Activated CD4-positive, alpha-beta T cell treated with anti-CD3 and anti-CD28 coated beads, Interleukin-2, Interleukin-4, amounts not matched to agents 100 ng/mL and 50 ng/mL, durations not matched to agents 16 hours and 8 hours (primary cell): ENCODE measurements at regions not wholly inside any gene's neighbourhood (a gene's known extent, or its start where the extent isn't known, plus 50 kb on each side); places are given as distances from the start of the nearest gene placed in this dataset.

Experiments used
- DNase-seq: peaks from one replicate; pipeline ENCODE4 v3.0.0-alpha.2; 2020; ENCODE audit warnings: low spot score

GRCh38 chr22:47474464-47474863 lies 712.0 kb downstream of the TBC1D22A start:
- no peak for DNase-seq

DNA sequence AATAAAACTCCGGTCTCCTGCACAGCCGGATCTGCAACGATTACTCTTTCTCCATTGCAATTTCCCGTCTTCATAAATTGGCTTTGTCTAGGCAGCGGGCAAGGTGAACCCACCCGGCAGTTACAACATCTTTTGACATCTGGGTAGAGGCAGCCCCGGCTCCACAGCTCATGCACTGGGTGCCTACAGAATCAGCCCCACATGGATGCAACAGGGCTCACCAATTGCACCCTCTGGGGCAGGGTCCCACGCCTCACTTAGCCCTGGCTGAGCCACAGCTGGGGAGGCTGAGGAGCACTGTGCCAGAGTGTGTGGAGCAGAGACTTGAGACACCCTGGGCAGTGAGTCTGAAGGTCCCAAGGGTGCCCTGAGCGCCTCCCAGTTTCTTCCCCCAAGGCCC lies 710.2 kb downstream of the TBC1D22A start:
- no peak for DNase-seq

- DNase-seq, result no peak
These were observed 709.0 kb downstream of the TBC1D22A start for GRCh38 chr22:47471406-47471805.

GRCh38 chr22:47465809-47466208 lies 703.4 kb downstream of the TBC1D22A start:
- DNase-seq, result no peak

- no peak for DNase-seq
These were observed 702.8 kb downstream of the TBC1D22A start for GRCh38 chr22:47465222-47465621.

- DNase-seq, result no peak
These were observed 700.8 kb downstream of the TBC1D22A start for GRCh38 chr22:47463220-47463619.

GRCh38 chr22:47460861-47461260 lies 698.4 kb downstream of the TBC1D22A start:
- no peak for DNase-seq

DNA sequence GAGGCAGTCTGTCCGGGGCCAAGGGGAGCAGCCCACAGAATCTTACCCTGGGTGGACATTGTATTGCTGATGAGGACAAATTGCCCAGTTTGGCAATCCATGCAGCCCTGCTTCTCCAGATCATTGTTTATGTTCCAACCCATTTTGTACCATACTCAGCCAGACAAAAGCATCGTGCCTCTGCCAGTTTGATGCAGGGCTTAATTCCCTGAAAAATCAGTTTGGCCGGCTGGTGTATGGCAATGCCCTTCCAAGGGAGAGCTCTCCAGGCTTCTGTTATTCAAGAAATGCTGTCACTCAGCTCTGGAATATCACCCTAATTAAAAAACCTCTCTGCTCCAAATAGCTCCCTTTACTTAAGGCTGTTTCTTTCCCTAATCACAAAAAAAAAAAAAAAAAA lies 697.7 kb downstream of the TBC1D22A start:
- no peak for DNase-seq

- DNase-seq, result no peak
These were observed 695.9 kb downstream of the TBC1D22A start for GRCh38 chr22:47458348-47458747.

GRCh38 chr22:47457509-47458300 lies 695.3 kb downstream of the TBC1D22A start:
- DNase-seq, result no peak

DNA sequence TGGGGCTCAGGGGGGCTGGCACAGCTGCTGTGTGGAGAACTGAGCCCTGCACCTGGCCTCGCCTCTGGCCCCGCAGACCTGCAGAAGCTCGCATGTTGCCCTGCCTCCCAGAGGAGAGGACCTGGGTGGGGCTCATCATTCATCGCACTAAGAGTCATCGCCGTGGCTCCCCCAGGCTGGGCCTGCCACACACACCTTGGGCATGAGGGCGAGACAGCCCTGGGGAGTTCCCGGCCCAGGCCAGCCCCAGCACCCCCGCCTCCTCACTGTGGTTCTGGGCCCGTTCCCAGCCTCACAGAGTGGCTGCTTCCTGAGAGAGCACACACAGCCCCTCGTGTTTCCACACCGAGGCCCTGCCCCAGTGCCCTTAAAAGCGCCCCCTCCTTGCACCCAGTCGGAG lies 694.6 kb downstream of the TBC1D22A start:
- DNase-seq, result no peak

DNA sequence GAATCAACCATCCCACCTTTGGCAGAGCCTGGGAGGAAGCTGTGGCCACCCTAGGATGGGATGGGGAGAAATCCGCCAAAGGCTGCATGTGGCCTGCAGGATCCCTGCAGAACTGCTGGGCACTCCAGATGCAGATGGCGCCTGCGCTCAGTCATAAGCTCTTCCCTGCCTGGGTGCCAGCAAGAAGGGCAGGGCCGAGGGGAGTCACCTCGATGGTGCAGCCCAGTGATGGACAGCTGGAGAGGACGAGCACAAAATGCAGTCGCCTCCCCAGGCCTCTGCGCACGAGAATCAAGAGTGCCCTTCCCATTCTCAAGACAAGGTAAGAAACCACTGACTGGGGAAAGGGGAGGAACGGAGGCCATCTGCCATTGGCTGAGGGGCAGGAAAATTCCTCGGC lies 693.6 kb downstream of the TBC1D22A start:
- DNase-seq, result no peak

DNA sequence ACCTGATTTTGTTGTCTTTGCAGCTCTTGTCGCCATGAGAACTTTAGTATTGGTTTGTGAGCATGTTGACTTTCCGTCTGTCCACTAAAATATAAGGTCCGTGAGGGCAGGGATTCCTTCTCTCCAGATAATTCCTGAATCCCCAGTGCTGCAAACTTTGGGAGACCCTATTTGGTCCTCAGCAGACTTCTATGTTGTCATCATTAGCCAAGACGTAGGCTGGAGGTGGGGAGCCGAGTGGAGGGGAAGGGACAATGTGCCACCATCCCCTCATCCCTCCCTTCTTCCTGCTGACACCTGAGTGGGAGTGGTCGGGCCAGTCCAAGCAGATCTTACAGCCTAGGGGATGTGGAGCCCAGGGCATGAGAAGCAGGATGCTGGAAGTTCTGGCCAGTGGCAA lies 690.6 kb downstream of the TBC1D22A start:
- DNase-seq, result no peak

- no peak for DNase-seq
These were observed 689.7 kb downstream of the TBC1D22A start for GRCh38 chr22:47452184-47452583.

DNA sequence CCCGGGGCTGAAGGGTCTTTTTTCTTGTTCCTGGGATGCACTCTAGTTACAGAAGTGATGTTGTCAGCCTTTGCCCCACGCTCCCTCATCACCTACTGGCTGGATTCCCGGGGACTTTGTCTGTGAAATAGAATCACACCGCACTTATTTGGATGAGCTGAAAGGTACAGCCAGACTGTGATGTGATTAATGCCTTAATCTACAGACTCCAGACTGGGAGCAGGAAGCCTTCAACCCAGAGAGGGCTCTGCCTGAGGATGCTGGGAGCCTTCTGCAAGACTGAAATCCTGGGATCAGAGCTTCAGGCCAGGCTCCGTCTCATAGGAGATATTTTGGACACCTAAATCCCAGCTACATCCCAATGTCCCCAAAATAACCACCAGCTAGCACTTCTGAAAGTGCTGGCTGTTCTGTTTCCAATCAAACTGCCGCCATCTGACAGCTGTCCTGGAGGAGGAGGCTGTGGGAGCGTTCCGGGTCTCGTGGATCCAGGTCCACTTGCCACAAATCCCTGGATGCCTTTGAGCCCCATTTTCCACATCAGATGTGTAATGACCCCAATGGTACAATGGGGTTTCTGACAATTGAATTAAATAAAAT lies 688.5 kb downstream of the TBC1D22A start:
- DNase-seq, result no peak

GRCh38 chr22:47449508-47450270 lies 687.2 kb downstream of the TBC1D22A start:
- DNase-seq, result no peak

DNA sequence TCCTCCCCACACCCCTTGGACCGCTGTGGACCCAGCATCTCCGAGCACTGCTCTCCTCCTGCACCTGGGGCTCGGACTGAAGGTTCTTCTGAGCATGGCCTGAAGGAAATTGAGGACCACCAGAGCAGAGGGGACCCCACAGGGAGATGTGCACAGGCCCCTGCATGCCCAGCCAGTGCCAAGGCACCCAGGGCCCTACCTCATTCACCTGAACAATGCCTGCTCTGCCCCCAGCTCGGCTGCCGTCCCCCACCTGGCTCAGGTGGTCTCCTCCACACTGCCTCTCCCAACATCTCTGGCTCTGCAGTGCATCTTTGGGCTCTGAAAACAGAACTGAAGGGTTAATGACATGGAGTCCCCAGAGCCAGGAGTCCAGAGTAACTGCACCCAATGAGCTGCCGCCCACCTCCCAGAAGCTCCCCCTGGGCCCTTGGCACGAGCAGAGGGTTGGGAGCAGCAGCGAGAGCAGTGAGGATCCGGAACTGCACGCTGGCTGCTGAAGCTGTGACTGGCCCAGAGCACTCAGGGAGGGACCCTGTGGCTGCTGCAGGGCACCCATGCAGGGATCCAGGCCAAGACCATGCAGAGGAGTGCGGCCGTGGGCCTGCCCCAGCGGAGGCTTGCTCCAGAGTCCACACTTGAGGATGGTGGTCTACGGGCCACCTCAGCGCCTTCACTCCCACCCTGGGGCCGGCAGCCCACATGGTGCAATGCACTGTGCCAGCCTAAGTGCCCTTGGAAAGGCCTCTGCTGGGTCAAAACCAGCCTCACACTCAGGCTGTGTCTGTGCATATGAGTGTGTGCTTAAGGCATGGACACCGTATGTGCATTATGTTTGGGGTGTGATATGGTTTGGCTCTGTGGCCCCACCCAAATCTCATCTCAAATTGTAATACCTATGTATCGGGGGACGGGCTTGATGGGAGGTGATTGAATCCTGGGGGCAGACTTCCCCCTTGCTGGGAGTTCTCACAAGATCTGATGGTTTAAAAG lies 686.1 kb downstream of the TBC1D22A start:
- no peak for DNase-seq

DNA sequence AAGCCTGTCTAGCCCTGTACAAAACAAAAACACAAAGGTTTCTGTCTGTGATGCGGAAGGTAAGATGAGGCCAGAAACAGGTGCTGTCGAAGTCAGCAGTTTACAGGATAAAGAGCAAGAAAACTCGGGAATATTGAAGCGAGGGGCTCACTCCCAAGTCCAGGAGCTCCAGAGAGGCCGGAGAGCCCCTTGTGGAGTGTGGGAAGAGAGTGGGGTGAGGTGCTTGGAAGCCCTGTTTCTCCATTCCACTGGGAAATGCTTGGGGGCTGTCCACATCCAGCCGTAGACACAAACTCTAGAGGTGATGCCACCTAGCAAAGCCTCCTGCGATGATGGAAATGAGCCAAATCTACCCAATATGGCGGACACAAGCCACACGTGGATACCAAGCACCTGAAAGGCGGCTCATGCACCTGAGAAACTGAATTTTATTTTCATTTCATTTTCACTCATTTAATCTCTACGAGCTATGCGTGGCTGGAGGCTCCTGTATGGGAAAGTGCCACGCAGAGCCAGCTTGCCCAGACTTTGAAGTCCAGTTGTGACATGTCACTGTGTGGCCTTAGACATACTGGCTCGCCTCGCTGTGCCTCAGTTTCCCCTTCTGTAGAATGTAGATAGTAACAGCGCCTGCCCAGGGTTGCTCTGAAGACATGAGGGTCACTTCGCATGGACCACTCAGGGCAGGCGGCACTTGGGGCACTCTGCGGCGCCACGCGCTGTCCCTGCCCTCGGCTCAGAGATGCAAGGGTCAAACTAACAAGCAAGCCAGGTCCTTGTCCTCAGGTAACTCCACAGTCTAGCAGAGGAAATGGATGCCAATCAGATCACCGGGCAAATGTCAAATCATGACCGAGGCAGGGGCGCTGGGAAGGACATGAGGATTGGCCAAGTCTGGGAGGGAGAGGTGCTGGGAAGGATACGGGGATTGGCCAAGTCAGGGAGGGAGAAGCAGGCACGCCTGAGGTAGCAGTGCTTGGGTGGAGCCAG lies 684.7 kb downstream of the TBC1D22A start:
- no peak for DNase-seq

DNA sequence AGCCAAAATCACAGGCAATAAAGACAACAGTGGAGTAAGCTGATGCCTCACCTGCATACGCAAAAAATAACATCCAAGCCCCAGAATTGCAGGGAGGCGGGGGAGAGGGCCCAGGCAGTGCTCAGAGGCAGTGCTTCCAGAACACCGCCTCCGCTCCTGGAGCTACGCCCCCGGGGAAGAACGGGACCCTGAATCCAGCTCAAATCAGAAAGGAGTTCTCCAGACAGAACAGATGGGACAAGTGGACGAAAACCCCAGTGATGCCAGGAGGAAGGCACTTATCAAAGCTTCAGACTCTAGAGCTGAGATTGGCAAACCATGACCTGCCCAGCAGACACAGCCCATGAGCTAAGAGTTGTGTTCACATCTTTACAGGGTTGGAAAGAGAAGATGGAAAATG lies 683.9 kb downstream of the TBC1D22A start:
- DNase-seq, result no peak

DNA sequence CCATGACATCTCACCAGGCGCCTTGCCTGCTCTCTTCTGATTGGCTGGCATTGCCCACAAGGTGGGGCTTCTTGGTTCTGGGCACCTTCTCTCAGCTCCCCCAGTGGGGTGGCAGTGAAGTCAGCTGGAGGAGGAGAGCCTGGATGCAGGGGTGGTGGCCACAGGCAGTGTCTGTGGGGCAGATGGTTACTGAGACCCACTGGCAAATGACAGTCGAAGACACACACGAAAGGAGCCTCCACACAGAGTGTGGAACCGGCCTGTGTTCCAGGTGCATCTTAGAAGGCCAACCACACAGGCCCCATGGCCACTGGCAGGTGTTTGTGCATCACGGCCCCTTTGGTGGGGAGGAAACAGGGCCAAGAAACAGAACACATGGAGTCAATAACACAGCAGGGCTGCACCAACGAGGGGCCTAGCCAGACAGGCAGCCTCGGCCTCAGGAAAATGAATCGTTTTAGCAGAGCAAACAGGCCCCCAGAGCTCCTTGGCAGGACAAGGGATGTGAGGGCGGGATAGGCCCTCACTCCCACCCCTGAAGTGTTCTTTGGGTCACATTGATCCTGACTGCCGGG lies 683.4 kb downstream of the TBC1D22A start:
- DNase-seq, result no peak
